Right lobe of liver (tissue), 6 donors: ENCODE measurements at regions not wholly inside any gene's neighbourhood (a gene's known extent, or its start where the extent isn't known, plus 50 kb on each side); places are given as distances from the start of the nearest gene placed in this dataset.

Experiments used
- ATAC-seq, 4 donors: fragments of 200-7000 bp; cut with Tn5 transposase; one replicate each; pipeline ENCODE4 v1.9.1; 2020; ENCODE audit warnings: mild to moderate bottlenecking in 4 of 4, moderate library complexity in 4 of 4
- DNase-seq, 3 donors: peaks; one replicate each; pipeline ENCODE4 v3.0.0-alpha.2; 2020
- H3K27ac ChIP-seq, 3 donors: fragments of 200-600 bp; one replicate each; pipeline ENCODE4 v1.8.0; 2022
- H3K27me3 ChIP-seq, 2 donors: fragments of 200-600 bp; one replicate each; pipeline ENCODE4 v1.8.0; 2022
- H3K36me3 ChIP-seq, 4 donors: fragments of 200-600 bp; sonication (generic) in 1 of 4; one replicate each; pipeline versions ENCODE4 v1.5.1 to v1.8.0; 2017 to 2022; ENCODE audit warnings: control low read depth in 1 of 4
- H3K4me1 ChIP-seq, 4 donors: fragments of 200-600 bp; sonication (generic) in 1 of 4; one replicate each; pipeline versions ENCODE4 v1.5.1 to v1.8.0; 2017 to 2022; ENCODE audit warnings: control low read depth in 1 of 4
- H3K4me3 ChIP-seq, 3 donors: fragments of 200-600 bp; one replicate each; pipeline ENCODE4 v1.8.0; 2022
- H3K9me3 ChIP-seq, 4 donors: fragments of 200-600 bp; sonication (generic) in 1 of 4; one replicate each; pipeline versions ENCODE4 v1.5.1 to v1.8.0; 2017 to 2022; ENCODE audit warnings: control low read depth in 1 of 4
- POLR2A ChIP-seq: fragments of 450-650 bp; IDR thresholded peaks from one replicate; pipeline ENCODE4 v1.6.1; 2017; ENCODE audit warnings: antibody characterized with exemption, mild to moderate bottlenecking
- WGBS: methylation state at CpG from one replicate; pipeline ENCODE4 v1.1.6; 2018; ENCODE audit warnings: low coverage, low lambda C conversion rate; ENCODE audit not compliant: insufficient coverage; ENCODE audit errors: missing lambda C conversion rate; 5-methylcytosine and 5-hydroxymethylcytosine counted together
- intact Hi-C, 2 donors: fragments of 100-400 bp; cut with DNase I; formaldehyde crosslinking; loops; one replicate each; pipeline versions ENCODE4 v1.11.2 to v1.14.1; 2022
- TF ChIP-seq, protein P1 (sequence below), 4 donors: fragments of 200-600 bp in 3 of 4; fragments of 450-650 bp in 1 of 4; IDR thresholded peaks; one replicate each; pipeline versions ENCODE4 v1.5.1 to v1.8.0; 2016 to 2022; ENCODE audit warnings: antibody characterized with exemption in 4 of 4, mild to moderate bottlenecking in 2 of 4
- donor health status: DM: no; HTN: yes; CAD: no.
- donor health status: DM: no; HTN: no; CAD: no.
- donor health status: DM: no; HTN: no; CAD: no.
- donor health status: DM: no; HTN: yes; CAD: no.
- donor health status: DM: no; HTN: yes; CAD: no.

DNA sequence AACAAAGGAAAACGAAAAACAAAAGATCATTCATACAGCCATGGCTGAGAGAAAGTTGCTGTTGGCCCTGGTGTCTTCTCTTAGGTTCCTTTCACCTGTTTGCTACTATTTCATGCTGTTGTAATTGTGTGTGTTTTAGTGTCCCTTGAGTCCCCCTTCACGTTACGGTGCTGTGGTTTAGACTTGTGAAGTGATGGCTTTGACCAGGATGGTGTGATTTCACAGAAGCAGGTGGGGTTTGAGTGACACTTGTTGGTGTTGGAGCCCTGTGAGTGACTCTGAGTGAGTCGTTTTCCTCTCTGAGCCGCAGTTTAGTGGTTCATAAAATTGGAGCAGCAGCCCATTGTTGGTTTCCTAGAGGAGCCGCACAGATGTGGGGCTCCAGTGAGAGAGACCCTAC is 635.4 kb downstream of the VRK1 start:
- TF ChIP-seq, protein P1, sequence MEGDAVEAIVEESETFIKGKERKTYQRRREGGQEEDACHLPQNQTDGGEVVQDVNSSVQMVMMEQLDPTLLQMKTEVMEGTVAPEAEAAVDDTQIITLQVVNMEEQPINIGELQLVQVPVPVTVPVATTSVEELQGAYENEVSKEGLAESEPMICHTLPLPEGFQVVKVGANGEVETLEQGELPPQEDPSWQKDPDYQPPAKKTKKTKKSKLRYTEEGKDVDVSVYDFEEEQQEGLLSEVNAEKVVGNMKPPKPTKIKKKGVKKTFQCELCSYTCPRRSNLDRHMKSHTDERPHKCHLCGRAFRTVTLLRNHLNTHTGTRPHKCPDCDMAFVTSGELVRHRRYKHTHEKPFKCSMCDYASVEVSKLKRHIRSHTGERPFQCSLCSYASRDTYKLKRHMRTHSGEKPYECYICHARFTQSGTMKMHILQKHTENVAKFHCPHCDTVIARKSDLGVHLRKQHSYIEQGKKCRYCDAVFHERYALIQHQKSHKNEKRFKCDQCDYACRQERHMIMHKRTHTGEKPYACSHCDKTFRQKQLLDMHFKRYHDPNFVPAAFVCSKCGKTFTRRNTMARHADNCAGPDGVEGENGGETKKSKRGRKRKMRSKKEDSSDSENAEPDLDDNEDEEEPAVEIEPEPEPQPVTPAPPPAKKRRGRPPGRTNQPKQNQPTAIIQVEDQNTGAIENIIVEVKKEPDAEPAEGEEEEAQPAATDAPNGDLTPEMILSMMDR (IDR thresholded peaks at IDR 0.05): no peak
- TF ChIP-seq POLR2A: no peak
- Histone ChIP-seq H3K4me1 (no peaks in the 10 kb centered on the region), H3K27ac (no peak overlapping the region), H3K36me3 (no peaks in the 10 kb centered on the region), H3K4me3 (no peak overlapping the region), H3K9me3 (no peaks in the 10 kb centered on the region), H3K27me3 (no peaks in the 10 kb centered on the region)
- DNase-seq (no peak), ATAC-seq (no peak)
- intact Hi-C loops: no loop called here
- 54% methylated on average over 6 of the region's 6 CpGs for WGBS

- intact Hi-C loops: no loop called here
Observed at GRCh38 chr14:97441740-97442362, 644.7 kb downstream of the VRK1 start.

GRCh38 chr14:97442363-97442762 is 645.2 kb downstream of the VRK1 start:
- no peak for TF ChIP-seq POLR2A
- TF ChIP-seq, protein P1 (IDR thresholded peaks at IDR 0.05): no peak
- Histone ChIP-seq H3K36me3 (no peaks in the 10 kb centered on the region), H3K27ac (no peak overlapping the region), H3K4me1 (no peaks in the 10 kb centered on the region), H3K4me3 (no peak overlapping the region), H3K9me3 (no peaks in the 10 kb centered on the region), H3K27me3 (no peaks in the 10 kb centered on the region)
- WGBS: 100% methylated on average over 2 of the region's 2 CpGs
- DNase-seq: no peak
- no peak for ATAC-seq
- intact Hi-C loops: no loop called here

More at GRCh38 chr14:97441740-97442362, 644.7 kb downstream of the VRK1 start:
- no peak for ATAC-seq
- 66% methylated on average over 7 of the region's 9 CpGs for WGBS
- H3K4me1 ChIP-seq: no peaks in the 10 kb centered on the region
- no peak for DNase-seq
- no peaks in the 10 kb centered on the region for H3K27me3 ChIP-seq
- no peak overlapping the region for H3K4me3 ChIP-seq
- H3K27ac ChIP-seq: no peak overlapping the region
- no peak for TF ChIP-seq POLR2A
- TF ChIP-seq, protein P1 (IDR thresholded peaks at IDR 0.05): no peak
- no peaks in the 10 kb centered on the region for H3K36me3 ChIP-seq
- no peaks in the 10 kb centered on the region for H3K9me3 ChIP-seq

- H3K9me3 ChIP-seq: no peaks in the 10 kb centered on the region
- no peaks in the 10 kb centered on the region for H3K36me3 ChIP-seq
- no peak for ATAC-seq
- TF ChIP-seq, protein P1 (IDR thresholded peaks at IDR 0.05): no peak
- TF ChIP-seq POLR2A: no peak
- DNase-seq: no peak
- no peak overlapping the region for H3K4me3 ChIP-seq
- H3K27me3 ChIP-seq: no peaks in the 10 kb centered on the region
- H3K4me1 ChIP-seq: no peaks in the 10 kb centered on the region
- intact Hi-C loops: no loop called here
- H3K27ac ChIP-seq: no peak overlapping the region
- WGBS: 88% methylated on average over 1 of the region's 3 CpGs
Observed at GRCh38 chr14:97443412-97443811, 646.2 kb downstream of the VRK1 start.

- 68% methylated on average over 5 of the region's 5 CpGs for WGBS
- Histone ChIP-seq H3K9me3 (no peaks in the 10 kb centered on the region), H3K27ac (no peak overlapping the region), H3K4me1 (no peaks in the 10 kb centered on the region), H3K4me3 (no peak overlapping the region), H3K36me3 (no peaks in the 10 kb centered on the region), H3K27me3 (no peaks in the 10 kb centered on the region)
- TF ChIP-seq, protein P1 (IDR thresholded peaks at IDR 0.05): no peak
- no peak for TF ChIP-seq POLR2A
- no peak for DNase-seq
- ATAC-seq: no peak
- intact Hi-C loops: no loop called here
Observed at GRCh38 chr14:97444248-97444647, 647.1 kb downstream of the VRK1 start.
